Activated CD8-positive, alpha-beta T cell treated with anti-CD3 and anti-CD28 coated beads for 36 hours (primary cell): ENCODE measurements at regions not wholly inside any gene's neighbourhood (a gene's known extent, or its start where the extent isn't known, plus 50 kb on each side); places are given as distances from the start of the nearest gene placed in this dataset.

ENCODE experiments used
- ATAC-seq: fragments of 200-7000 bp; cut with Tn5 transposase; one replicate; pipeline ENCODE4 v1.10.0; 2021; ENCODE audit warnings: mild to moderate bottlenecking, moderate library complexity
- CTCF ChIA-PET: fragments of 350-600 bp; sonication (Branson Sonifier 250); formaldehyde crosslinking; loops from one replicate; lab custom pipeline; 2021; ENCODE audit warnings: antibody characterized with exemption; lab: Charles Lee
- POLR2A ChIA-PET: fragments of 350-600 bp; sonication (Branson Sonifier 250); formaldehyde crosslinking; loops from one replicate; lab custom pipeline; 2021; ENCODE audit warnings: antibody characterized with exemption; lab: Charles Lee
- DNase-seq: peaks from one replicate; pipeline ENCODE4 v3.0.0-alpha.2; 2020
- H3K27ac Mint-ChIP-seq: one replicate; pipeline ENCODE4 v1.8.0; 2021; ENCODE audit warnings: mild to moderate bottlenecking, mixed read lengths
- H3K27me3 Mint-ChIP-seq: one replicate; pipeline ENCODE4 v1.8.0; 2021; ENCODE audit warnings: mixed read lengths
- H3K36me3 Mint-ChIP-seq: one replicate; pipeline ENCODE4 v1.8.0; 2021; ENCODE audit warnings: low read depth, mixed read lengths
- H3K4me1 Mint-ChIP-seq: one replicate; pipeline ENCODE4 v1.8.0; 2021; ENCODE audit warnings: low read depth, mixed read lengths
- H3K4me3 Mint-ChIP-seq: one replicate; pipeline ENCODE4 v1.8.0; 2021; ENCODE audit warnings: mild to moderate bottlenecking, moderate library complexity, mixed read lengths
- H3K9me3 Mint-ChIP-seq: one replicate; pipeline ENCODE4 v1.8.0; 2021; ENCODE audit warnings: mixed read lengths
- intact Hi-C: fragments of 100-400 bp; cut with micrococcal nuclease; formaldehyde crosslinking; loops from one replicate; pipeline ENCODE4 v1.10.0; 2022
- TF ChIP-seq, protein P1 (sequence below): fragments of 200-600 bp; IDR thresholded peaks from one replicate; pipeline ENCODE4 v1.8.0; 2022; ENCODE audit warnings: antibody characterized with exemption, mild to moderate bottlenecking

DNA sequence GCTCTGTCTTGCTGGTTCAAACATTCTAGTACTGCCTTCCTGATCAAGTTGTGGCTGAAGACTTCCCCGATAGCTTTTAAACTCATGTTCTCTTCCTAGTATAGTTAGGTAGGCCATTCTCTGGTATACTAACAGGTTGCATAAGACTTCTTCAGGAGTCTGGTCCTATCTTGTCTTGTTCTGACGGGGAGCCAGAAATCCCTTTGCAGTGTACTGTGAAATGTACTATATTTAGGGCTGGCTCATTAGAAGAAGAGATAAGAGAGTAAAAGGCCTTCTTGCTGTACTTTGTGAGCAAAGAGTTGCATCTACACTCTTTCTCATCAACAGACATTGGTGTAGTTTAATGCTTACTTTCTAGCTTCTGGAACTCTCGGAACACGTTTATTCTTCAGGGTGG is 331.9 kb downstream of the NUP35 start:
- Mint-ChIP-seq H3K27ac (no peak overlapping the region), H3K27me3 (no peaks in the 10 kb centered on the region), H3K4me1 (no peaks in the 10 kb centered on the region), H3K4me3 (no peak overlapping the region), H3K9me3 (peaks cover 4% of the 10 kb centered on the region), H3K36me3 (no peaks in the 10 kb centered on the region)
- no peak for DNase-seq
- intact Hi-C loops, result no loop called here
- TF ChIP-seq, protein P1, sequence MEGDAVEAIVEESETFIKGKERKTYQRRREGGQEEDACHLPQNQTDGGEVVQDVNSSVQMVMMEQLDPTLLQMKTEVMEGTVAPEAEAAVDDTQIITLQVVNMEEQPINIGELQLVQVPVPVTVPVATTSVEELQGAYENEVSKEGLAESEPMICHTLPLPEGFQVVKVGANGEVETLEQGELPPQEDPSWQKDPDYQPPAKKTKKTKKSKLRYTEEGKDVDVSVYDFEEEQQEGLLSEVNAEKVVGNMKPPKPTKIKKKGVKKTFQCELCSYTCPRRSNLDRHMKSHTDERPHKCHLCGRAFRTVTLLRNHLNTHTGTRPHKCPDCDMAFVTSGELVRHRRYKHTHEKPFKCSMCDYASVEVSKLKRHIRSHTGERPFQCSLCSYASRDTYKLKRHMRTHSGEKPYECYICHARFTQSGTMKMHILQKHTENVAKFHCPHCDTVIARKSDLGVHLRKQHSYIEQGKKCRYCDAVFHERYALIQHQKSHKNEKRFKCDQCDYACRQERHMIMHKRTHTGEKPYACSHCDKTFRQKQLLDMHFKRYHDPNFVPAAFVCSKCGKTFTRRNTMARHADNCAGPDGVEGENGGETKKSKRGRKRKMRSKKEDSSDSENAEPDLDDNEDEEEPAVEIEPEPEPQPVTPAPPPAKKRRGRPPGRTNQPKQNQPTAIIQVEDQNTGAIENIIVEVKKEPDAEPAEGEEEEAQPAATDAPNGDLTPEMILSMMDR, result no peak
- ChIA-PET POLR2A (no interaction called here), CTCF (no interaction called here)
- no peak for ATAC-seq

DNA sequence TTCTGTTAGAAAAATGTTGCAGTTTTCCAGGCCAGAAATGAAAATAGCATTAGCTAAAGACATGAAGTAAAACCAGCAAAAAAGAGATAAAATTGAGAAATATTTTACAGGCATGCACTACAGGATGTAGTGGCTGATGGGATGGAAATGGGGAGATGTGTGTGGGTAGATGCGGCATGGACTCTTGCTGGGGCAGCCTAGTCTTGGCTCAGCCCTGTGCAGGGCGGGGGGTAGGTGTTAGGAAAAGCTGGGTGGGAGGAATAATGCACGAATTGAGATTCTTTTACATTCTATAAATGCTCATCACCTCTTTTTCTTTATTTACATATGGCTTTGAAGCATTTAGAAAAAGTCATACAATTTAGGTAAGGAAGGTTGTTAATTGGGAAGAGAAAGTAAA is 334.2 kb downstream of the NUP35 start:
- CTCF ChIA-PET, result no interaction called here
- ATAC-seq (no peak), DNase-seq (no peak)

DNA sequence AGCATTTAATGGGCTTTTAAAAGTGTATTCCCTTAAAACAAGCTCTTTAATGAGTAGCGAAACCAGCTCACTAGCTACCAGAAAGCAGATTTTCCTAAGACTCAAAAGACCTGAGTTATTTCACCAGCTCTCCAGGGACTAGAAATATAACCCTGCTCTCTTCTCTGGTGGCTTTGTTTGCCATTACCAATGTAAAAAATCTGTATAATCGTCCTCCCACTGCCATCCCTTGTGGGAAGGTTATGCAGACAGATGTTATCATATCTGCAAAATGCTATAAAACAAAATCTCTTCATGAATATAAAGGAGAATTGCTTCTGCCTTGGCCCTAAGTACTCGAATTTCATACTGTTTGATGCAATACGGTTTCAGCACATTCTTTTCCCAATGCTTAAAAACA is 335.2 kb downstream of the NUP35 start:
- CTCF ChIA-PET, result no interaction called here
- no peak for DNase-seq
- Mint-ChIP-seq H3K36me3 (no peaks in the 10 kb centered on the region), H3K4me1 (no peaks in the 10 kb centered on the region), H3K27ac (no peak overlapping the region), H3K27me3 (no peaks in the 10 kb centered on the region), H3K4me3 (no peak overlapping the region), H3K9me3 (peaks cover 8% of the 10 kb centered on the region)
- POLR2A ChIA-PET, result no interaction called here
- intact Hi-C loops, result no loop called here
- ATAC-seq, result no peak
- TF ChIP-seq, protein P1, result no peak

More for the DNA sequence above, 334.2 kb downstream of the NUP35 start:
- POLR2A ChIA-PET, result no interaction called here
- no peaks in the 10 kb centered on the region for H3K4me1 Mint-ChIP-seq
- intact Hi-C loops, result no loop called here
- no peaks in the 10 kb centered on the region for H3K36me3 Mint-ChIP-seq
- no peak overlapping the region for H3K27ac Mint-ChIP-seq
- no peak overlapping the region for H3K4me3 Mint-ChIP-seq
- peaks cover 8% of the 10 kb centered on the region for H3K9me3 Mint-ChIP-seq
- TF ChIP-seq, protein P1, result no peak
- no peaks in the 10 kb centered on the region for H3K27me3 Mint-ChIP-seq

DNA sequence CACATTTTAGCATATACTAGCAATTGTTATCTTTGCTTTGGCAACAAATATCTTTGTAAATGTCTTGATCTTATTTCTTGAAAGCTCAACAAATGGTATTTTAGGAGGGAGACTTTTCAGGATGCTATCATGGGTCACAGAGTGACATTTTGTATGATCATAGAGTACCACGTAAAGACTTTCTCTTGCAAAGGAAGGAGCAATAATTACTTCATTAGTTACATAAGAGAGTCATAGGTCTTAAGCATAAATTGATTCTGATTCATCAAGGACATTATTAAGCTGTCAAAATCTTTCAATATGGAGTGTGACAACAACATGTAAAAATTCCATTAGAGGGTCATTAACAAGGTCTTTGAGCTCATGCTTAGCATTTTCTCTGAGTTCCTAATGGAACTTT is 339.6 kb downstream of the NUP35 start:
- TF ChIP-seq, protein P1, result no peak
- Mint-ChIP-seq H3K9me3 (peaks cover 4% of the 10 kb centered on the region), H3K4me1 (no peaks in the 10 kb centered on the region), H3K27ac (no peak overlapping the region), H3K27me3 (no peaks in the 10 kb centered on the region), H3K36me3 (no peaks in the 10 kb centered on the region), H3K4me3 (no peak overlapping the region)
- CTCF ChIA-PET, result no interaction called here
- POLR2A ChIA-PET, result no interaction called here
- DNase-seq, result no peak
- intact Hi-C loops, result no loop called here
- ATAC-seq, result no peak

DNA sequence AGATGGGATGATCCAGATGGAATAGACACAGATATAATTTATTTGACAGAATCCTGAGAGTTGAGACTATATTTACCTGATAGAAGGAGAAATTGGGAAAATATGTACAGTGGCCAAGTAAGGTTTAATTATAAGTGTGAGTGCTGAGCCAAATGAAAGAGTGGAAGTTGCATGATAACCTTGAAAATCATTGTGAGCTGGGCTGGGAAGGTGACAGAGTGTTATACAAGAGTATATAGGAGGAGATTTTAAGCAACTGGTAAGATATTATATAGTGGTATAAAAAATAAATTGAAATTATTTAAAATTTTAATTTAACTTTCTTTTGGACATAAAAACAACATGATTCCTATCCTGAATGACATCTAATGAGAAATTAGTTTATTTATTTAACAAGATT is 340.8 kb downstream of the NUP35 start:
- H3K4me1 Mint-ChIP-seq, result no peaks in the 10 kb centered on the region
- POLR2A ChIA-PET, result no interaction called here

More for the DNA sequence above, 340.8 kb downstream of the NUP35 start:
- ATAC-seq, result no peak
- no peak for DNase-seq
- CTCF ChIA-PET, result no interaction called here
- TF ChIP-seq, protein P1, result no peak
- Mint-ChIP-seq H3K9me3 (peaks cover 12% of the 10 kb centered on the region), H3K36me3 (no peaks in the 10 kb centered on the region), H3K27ac (no peak overlapping the region), H3K4me3 (no peak overlapping the region), H3K27me3 (no peaks in the 10 kb centered on the region)
- intact Hi-C loops, result no loop called here
